Lower leg skin (tissue), 3 donors: ENCODE measurements at regions not wholly inside any gene's neighbourhood (a gene's known extent, or its start where the extent isn't known, plus 50 kb on each side); places are given as distances from the start of the nearest gene placed in this dataset.

Experiments used
- POLR2A ChIP-seq, 2 donors: fragments of 450-650 bp; IDR thresholded peaks; one replicate each; pipeline ENCODE4 v1.6.1; 2016 to 2017; ENCODE audit warnings: antibody characterized with exemption in 2 of 2, mild to moderate bottlenecking in 1 of 2, moderate library complexity in 1 of 2
- TF ChIP-seq, protein P1 (sequence below), 3 donors: fragments of 450-650 bp; IDR thresholded peaks; one replicate each; pipeline ENCODE4 v1.5.1; 2016; ENCODE audit warnings: antibody characterized with exemption in 3 of 3, mild to moderate bottlenecking in 3 of 3, moderate library complexity in 2 of 3

GRCh38 chr10:78934994-78935602 lies 133.7 kb upstream of the ZMIZ1 start:
- TF ChIP-seq, protein P1, sequence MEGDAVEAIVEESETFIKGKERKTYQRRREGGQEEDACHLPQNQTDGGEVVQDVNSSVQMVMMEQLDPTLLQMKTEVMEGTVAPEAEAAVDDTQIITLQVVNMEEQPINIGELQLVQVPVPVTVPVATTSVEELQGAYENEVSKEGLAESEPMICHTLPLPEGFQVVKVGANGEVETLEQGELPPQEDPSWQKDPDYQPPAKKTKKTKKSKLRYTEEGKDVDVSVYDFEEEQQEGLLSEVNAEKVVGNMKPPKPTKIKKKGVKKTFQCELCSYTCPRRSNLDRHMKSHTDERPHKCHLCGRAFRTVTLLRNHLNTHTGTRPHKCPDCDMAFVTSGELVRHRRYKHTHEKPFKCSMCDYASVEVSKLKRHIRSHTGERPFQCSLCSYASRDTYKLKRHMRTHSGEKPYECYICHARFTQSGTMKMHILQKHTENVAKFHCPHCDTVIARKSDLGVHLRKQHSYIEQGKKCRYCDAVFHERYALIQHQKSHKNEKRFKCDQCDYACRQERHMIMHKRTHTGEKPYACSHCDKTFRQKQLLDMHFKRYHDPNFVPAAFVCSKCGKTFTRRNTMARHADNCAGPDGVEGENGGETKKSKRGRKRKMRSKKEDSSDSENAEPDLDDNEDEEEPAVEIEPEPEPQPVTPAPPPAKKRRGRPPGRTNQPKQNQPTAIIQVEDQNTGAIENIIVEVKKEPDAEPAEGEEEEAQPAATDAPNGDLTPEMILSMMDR (IDR thresholded peaks at IDR 0.05), result no peak
- no peak for TF ChIP-seq POLR2A (IDR thresholded peaks at IDR 0.05)
